Panc1 (cell line): ENCODE measurements at regions not wholly inside any gene's neighbourhood (a gene's known extent, or its start where the extent isn't known, plus 50 kb on each side); places are given as distances from the start of the nearest gene placed in this dataset.

Experiments
- ATAC-seq: fragments of 200-7000 bp; cut with Tn5 transposase; 2 replicates; pipeline ENCODE4 v1.9.1; 2020; ENCODE audit warnings: mild to moderate bottlenecking, moderate library complexity
- BruUV-seq: library from RNA; stranded (reverse); fragments of 400-500 nt; replicated peaks from 2 replicates; lab custom pipeline; 2021; lab: Mats Ljungman, UMichigan
- CTCF ChIA-PET: fragments of 300-600 bp; sonication (Branson Sonifier 250); formaldehyde crosslinking; loops from one replicate; lab custom pipeline; 2022; ENCODE audit warnings: antibody characterized with exemption; lab: Charles Lee
- POLR2A ChIA-PET: fragments of 300-600 bp; sonication (Branson Sonifier 250); formaldehyde crosslinking; loops from one replicate; lab custom pipeline; 2022; ENCODE audit warnings: antibody characterized with exemption; lab: Charles Lee
- DNase-seq: peaks from one replicate; pipeline ENCODE4 v3.0.0-alpha.2; 2010; ENCODE audit warnings: low read depth, low spot score
- H3K27ac ChIP-seq: 2 replicates; pipeline ENCODE4 v1.5.1; 2011; ENCODE audit warnings: mild to moderate bottlenecking, low read length, inconsistent platforms
- H3K27me3 ChIP-seq: fragments of 200-500 bp; sonication (Bioruptor generic); 2 replicates; pipeline ENCODE4 v1.6.0; 2014; ENCODE audit warnings: low read length, inconsistent platforms; ENCODE audit not compliant: control insufficient read depth, insufficient read depth
- H3K36me3 ChIP-seq: fragments of 200-500 bp; sonication (Bioruptor generic); 2 replicates; pipeline ENCODE4 v1.5.1; 2014; ENCODE audit warnings: inconsistent platforms, mild to moderate bottlenecking, low read length, moderate library complexity; ENCODE audit not compliant: control insufficient read depth, insufficient read depth
- H3K4me1 ChIP-seq: 2 replicates; pipeline ENCODE4 v1.5.1; 2011; ENCODE audit warnings: inconsistent platforms, mild to moderate bottlenecking, low read length, moderate library complexity; ENCODE audit not compliant: control insufficient read depth, insufficient read depth
- H3K4me3 ChIP-seq, 2 experiments: 2 replicates each; pipeline ENCODE4 v1.5.1; 2011 to 2012; ENCODE audit warnings: low read depth in 2 of 2, low read length in 2 of 2, mild to moderate bottlenecking in 2 of 2, inconsistent platforms in 1 of 2, moderate library complexity in 1 of 2
- H3K9me3 ChIP-seq: fragments of 200-500 bp; sonication (Bioruptor generic); 2 replicates; pipeline ENCODE4 v1.5.1; 2014; ENCODE audit warnings: low read depth, mild to moderate bottlenecking, inconsistent platforms, low read length, moderate library complexity; ENCODE audit not compliant: control insufficient read depth, insufficient read depth
- CTCF ChIP-seq: fragments of 450-650 bp; IDR thresholded peaks from 2 replicates; pipeline ENCODE4 v1.5.1; 2017; ENCODE audit warnings: mild to moderate bottlenecking
- POLR2AphosphoS5 ChIP-seq: IDR thresholded peaks from 2 replicates; pipeline ENCODE4 v1.6.1; 2012; ENCODE audit warnings: mild to moderate bottlenecking, low read depth, low read length, moderate library complexity
- SIN3A ChIP-seq: IDR thresholded peaks from 2 replicates; pipeline ENCODE4 v1.6.1; 2012; ENCODE audit warnings: low read depth, mild to moderate bottlenecking, low read length, moderate library complexity, borderline replicate concordance; ENCODE audit not compliant: insufficient read depth
- TCF7L2 ChIP-seq: IDR thresholded peaks from 2 replicates; pipeline ENCODE4 v1.6.1; 2011; ENCODE audit warnings: mild to moderate bottlenecking, low read depth, low read length, inconsistent platforms
- in situ Hi-C: cut with HindIII; loops from 2 replicates; pipeline ENCODE4 v1.10.0; 2016; ENCODE audit warnings: low sequenced_read_pairs, low pct_unique_long_range_greater_than_20kb
- intact Hi-C: fragments of 100-400 bp; cut with micrococcal nuclease; formaldehyde crosslinking; loops from one replicate; pipeline ENCODE4 v1.10.0; 2022; ENCODE audit not compliant: unreplicated experiment
- TF ChIP-seq, protein P1 (sequence below), 2 experiments: IDR thresholded peaks; 2 replicates each; pipeline ENCODE4 v1.6.1; 2011 to 2012; ENCODE audit warnings: low read depth in 2 of 2, control low read depth in 1 of 2, low read length in 1 of 2, mild to moderate bottlenecking in 1 of 2, moderate library complexity in 1 of 2; ENCODE audit not compliant: insufficient read depth in 1 of 2

DNA sequence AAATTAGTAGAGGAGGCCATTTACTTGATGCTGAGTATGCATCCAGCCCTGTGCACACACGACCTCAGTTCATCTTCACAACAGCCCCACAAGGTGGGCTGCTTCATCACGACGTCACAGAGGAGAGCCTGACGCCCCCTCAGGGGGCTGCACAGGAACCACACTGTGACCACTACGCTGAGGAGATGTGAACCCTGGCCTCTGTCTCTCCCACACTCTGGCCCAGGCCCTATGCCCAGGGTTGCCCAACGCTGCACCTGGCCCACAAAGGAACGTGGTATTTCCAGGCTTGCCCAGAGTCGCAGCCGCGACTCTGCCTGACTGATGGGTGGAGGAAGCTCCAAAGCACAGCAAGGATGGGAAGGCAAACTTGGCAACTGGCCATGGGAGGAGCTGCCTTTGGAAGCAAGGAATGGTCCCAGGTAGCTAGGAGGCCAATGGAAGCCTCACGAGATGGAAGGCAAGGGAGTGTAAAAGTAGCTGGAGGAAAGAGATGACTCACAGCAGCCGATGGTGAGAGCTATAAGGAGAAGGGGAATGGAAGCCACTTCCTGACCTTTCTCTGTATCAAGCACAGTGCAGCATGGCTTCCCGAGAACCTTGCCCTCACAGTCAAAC lies 226.0 kb downstream of the KLF13 start:
- H3K4me1 ChIP-seq = no peaks in the 10 kb centered on the region
- CTCF ChIA-PET = no interaction called here
- no peak for ATAC-seq
- H3K36me3 ChIP-seq = no peaks in the 10 kb centered on the region
- no peak for DNase-seq
- TF ChIP-seq CTCF (no peak), TCF7L2 (no peak), SIN3A (no peak), POLR2AphosphoS5 (no peak)
- TF ChIP-seq, protein P1, sequence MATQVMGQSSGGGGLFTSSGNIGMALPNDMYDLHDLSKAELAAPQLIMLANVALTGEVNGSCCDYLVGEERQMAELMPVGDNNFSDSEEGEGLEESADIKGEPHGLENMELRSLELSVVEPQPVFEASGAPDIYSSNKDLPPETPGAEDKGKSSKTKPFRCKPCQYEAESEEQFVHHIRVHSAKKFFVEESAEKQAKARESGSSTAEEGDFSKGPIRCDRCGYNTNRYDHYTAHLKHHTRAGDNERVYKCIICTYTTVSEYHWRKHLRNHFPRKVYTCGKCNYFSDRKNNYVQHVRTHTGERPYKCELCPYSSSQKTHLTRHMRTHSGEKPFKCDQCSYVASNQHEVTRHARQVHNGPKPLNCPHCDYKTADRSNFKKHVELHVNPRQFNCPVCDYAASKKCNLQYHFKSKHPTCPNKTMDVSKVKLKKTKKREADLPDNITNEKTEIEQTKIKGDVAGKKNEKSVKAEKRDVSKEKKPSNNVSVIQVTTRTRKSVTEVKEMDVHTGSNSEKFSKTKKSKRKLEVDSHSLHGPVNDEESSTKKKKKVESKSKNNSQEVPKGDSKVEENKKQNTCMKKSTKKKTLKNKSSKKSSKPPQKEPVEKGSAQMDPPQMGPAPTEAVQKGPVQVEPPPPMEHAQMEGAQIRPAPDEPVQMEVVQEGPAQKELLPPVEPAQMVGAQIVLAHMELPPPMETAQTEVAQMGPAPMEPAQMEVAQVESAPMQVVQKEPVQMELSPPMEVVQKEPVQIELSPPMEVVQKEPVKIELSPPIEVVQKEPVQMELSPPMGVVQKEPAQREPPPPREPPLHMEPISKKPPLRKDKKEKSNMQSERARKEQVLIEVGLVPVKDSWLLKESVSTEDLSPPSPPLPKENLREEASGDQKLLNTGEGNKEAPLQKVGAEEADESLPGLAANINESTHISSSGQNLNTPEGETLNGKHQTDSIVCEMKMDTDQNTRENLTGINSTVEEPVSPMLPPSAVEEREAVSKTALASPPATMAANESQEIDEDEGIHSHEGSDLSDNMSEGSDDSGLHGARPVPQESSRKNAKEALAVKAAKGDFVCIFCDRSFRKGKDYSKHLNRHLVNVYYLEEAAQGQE (IDR thresholded peaks at IDR 0.05; ENCODE audit: insufficient read depth in 1 of 2, low read depth in 2 of 2, low read length in 1 of 2) = no peak
- BruUV-seq = no TSS peak
- no peak overlapping the region for H3K27ac ChIP-seq
- no peak overlapping the region for H3K4me3 ChIP-seq
- in situ Hi-C loops = no loop called here
- POLR2A ChIA-PET = no interaction called here
- H3K27me3 ChIP-seq = no peaks in the 10 kb centered on the region
- H3K9me3 ChIP-seq = no peaks in the 10 kb centered on the region
- intact Hi-C loops = no loop called here

DNA sequence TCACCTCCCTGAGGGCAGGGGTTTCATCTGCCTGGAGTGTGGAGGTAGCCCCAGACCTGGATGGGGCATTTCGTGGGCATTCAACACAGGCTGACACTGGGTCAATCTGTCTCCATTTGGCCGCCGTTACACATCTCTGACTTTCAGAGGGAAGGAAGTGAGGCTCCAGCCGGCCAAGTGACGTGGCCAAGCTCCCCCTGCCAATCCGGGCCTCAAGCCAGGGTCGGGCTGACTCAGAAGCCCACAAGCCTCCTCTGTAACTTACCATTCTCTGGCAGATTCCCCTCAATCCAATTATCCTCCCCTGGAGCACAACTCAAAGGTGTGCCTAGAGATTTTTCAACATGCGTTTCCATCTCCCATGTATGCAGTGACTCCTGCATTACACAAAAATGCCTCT lies 227.6 kb downstream of the KLF13 start:
- H3K27me3 ChIP-seq = no peaks in the 10 kb centered on the region
- in situ Hi-C loops (no loop called here), intact Hi-C loops (no loop called here)
- no peak overlapping the region for H3K4me3 ChIP-seq
- TF ChIP-seq SIN3A (no peak), POLR2AphosphoS5 (no peak), CTCF (no peak), TCF7L2 (no peak)
- TF ChIP-seq, protein P1 (IDR thresholded peaks at IDR 0.05; ENCODE audit: insufficient read depth in 1 of 2, low read depth in 2 of 2, low read length in 1 of 2) = no peak
- no peaks in the 10 kb centered on the region for H3K4me1 ChIP-seq
- no peak for ATAC-seq
- POLR2A ChIA-PET = no interaction called here
- CTCF ChIA-PET = no interaction called here
- no peak overlapping the region for H3K27ac ChIP-seq
- H3K36me3 ChIP-seq = no peaks in the 10 kb centered on the region
- H3K9me3 ChIP-seq = no peaks in the 10 kb centered on the region
- DNase-seq = no peak
- no TSS peak for BruUV-seq
